ENCODE measurements at regions not wholly inside any gene's neighbourhood (a gene's known extent, or its start where the extent isn't known, plus 50 kb on each side); places are given as distances from the start of the nearest gene placed in this dataset.
"Not testable (repeated sequence)": the region's sequence is repeated elsewhere in the genome, so short reads cannot be mapped to it uniquely, and the experiment has no call there.

- no peak for DNase-seq (ENCODE audit: low read depth)
These were observed 606.8 kb upstream of the TBL1XR1 start for GRCh38 chr3:177804032-177804431.

- peak; percentile 34 for DNase-seq (ENCODE audit: low read depth)
These were observed 607.4 kb upstream of the TBL1XR1 start for GRCh38 chr3:177804646-177805045.

DNA sequence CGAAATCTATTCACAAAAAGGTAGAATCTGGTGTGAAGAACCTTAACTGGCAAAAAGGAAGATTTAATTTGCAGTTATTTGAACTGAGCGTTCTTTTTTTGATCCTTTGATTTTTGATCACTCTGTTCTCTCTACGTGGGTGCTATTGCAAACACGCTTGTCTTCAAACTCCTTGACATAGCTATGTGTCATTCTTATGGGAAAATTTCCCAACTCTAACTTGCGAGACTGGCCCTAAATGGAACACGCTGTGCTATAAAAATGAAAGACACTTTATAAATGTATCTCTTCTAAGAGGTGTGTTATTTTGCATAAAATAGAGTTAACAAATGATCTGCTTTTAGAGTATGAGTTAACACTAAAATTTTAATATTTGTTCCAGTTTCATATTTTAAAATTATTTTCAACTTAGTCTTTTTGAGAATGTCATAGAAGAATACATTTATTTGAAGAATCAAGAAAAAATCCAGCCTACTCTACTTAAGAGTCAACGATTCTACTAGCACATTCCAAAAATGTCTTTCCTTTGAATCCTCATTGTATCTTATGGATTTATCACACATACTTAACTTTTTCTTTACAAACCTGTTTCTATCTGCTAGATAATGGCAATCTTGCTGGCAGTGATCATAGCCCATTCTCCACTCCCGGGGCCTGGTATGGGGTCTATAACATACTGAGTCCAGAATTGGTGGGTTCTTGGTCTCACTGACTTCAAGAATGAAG is 610.0 kb upstream of the TBL1XR1 start:
- no peak for DNase-seq (ENCODE audit: low read depth)

GRCh38 chr3:177808928-177809478 is 611.7 kb upstream of the TBL1XR1 start:
- not testable (repeated sequence) for DNase-seq (ENCODE audit: low read depth)

- peak; percentile 31 for DNase-seq (ENCODE audit: low read depth)
These were observed 612.9 kb upstream of the TBL1XR1 start for GRCh38 chr3:177810162-177810623.

- no peak for DNase-seq (ENCODE audit: low read depth)
These were observed 613.8 kb upstream of the TBL1XR1 start for GRCh38 chr3:177811112-177811511.

DNA sequence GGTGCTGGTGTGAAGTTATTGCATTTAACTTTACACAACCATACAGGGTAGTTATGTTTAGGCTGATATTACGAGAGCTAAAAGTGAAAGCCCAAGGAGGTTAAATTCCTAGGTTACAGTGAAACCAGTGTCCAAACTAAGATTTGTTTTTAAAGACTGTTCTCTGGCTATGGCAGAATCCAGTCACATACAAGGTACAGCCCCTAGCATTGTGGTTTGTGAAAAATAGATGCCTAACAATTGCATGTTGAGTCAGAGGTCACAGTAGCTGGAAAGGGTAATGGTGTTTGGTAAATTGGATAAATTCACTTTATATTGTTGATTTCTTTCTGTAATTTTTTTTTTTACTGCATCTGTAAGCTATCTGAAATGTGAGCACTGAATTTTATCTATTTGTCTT is 614.6 kb upstream of the TBL1XR1 start:
- DNase-seq (ENCODE audit: low read depth), result no peak

DNA sequence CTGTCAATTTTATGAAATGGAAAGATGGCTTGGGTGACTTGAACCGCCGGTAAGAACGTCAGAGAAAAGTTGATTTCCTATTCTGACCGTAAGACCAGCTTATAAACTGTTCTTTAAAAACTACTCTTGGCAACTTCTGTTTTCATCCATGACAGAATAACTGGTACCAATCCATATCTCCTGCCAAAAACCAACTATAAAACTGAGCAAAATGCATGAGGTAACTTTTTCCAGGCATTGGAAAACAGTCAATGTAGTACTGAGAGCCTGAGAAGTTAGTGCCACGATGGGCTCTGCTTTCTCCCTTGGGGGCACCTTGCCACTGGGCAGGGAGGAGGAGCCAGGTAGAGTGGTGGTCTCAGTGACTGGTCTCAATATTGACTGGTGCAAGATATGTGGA is 615.2 kb upstream of the TBL1XR1 start:
- DNase-seq (ENCODE audit: low read depth), result no peak

GRCh38 chr3:177813322-177813721 is 616.0 kb upstream of the TBL1XR1 start:
- peak; percentile 52 for DNase-seq (ENCODE audit: low read depth)

DNA sequence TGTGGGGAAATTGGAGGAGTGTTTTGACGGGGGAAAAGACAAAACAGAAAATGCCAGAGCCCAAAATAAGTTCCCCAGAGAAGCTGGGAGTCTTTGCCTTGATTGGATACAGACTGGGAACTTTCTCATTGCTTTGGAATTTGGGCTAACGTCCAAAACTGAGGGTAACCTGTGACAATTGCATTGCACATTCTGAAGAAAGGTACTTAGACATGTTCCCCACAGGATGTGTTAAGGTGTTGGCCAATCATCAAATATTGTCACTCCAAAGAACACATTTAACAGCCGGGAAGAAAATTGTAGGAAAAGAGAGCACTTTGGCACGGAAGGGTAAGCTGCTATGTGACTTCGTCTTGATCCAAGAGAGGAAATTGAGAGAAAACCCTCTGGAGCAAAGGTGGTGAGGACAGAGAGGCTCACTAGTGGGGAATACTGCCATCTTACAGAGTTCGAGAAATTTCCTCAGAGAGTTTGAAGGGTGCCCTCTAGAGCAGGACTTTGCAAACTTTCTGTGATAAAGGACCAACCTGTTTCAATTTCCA is 619.5 kb upstream of the TBL1XR1 start:
- DNase-seq (ENCODE audit: low read depth), result peak; percentile 87

- no peak for DNase-seq (ENCODE audit: low read depth)
These were observed 620.5 kb upstream of the TBL1XR1 start for GRCh38 chr3:177817751-177818150.

GRCh38 chr3:177818712-177819240 is 621.5 kb upstream of the TBL1XR1 start:
- DNase-seq (ENCODE audit: low read depth), result no peak

- peak; percentile 19 for DNase-seq (ENCODE audit: low read depth)
These were observed 623.5 kb upstream of the TBL1XR1 start for GRCh38 chr3:177820683-177821316.

DNA sequence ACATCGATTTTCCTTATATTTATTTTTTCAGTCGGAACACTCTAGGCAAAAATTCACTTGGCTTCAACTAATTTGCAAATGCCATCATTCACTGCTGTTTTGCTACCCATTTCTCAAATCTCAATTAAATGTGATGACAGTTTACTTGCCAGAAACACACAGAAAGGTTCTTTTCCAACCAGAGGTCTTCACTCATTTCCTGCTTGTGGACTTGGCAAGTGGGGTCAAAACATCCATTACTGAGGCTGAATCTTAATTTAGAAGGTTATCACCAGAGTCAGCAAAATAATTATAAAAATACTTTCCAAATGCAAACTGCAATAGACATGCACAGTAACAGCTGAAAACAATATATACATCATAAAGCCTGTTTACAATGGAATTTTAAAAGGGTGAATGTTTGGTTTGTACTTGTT is 625.4 kb upstream of the TBL1XR1 start:
- no peak for DNase-seq (ENCODE audit: low read depth)

DNA sequence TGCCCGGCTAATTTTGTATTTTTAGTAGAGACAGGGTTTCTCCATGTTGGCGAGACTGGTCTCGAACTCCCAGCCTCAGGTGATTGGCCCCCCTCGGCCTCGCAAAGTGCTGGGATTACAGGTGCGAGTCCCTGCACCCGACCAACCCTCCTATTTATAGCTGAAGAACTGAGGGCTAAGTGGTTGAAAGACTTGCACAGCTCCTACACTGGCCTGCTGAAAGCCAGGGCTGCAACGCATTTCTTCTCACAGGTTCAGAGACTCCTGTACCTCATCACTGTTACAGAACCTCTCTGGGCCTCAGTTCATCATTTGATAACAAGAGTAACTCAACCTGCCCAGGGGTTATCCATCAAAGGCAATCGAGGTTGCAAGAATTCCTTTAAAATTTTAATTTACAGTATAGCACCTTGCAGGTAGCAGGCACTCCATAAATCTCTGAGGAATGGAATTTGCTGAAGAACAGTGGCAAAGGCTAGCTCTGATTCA is 626.5 kb upstream of the TBL1XR1 start:
- no peak for DNase-seq (ENCODE audit: low read depth)

DNA sequence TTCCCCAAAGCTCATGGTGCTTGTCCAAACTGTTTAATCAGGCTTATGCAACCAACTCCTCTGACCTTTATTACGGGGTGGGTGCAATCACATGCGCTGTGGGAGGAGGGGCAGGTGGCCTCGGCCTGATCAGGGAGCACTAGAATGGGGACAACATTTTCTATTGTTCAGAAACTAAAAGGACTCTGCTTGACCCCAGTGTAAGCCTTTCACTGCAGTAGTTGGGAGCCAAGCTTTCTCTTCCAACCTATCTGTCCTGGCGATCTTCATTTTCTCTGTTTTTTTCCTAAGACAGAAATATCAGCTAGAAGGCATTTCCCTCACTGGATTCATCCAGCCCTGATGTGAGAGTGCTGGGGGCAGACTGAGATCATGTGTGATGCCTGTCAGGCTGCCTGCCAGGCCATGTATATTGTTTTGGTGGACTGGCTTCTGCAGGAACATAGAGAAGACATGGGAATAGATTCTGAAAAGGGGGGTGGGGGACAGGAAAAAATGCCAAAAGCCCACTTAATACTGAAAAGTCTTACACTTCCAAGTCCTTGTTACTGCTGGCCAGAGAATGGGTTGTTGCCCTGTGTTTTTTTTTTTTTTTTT is 627.0 kb upstream of the TBL1XR1 start:
- DNase-seq (ENCODE audit: low read depth), result no peak

- DNase-seq (ENCODE audit: low read depth), result no peak
These were observed 627.6 kb upstream of the TBL1XR1 start for GRCh38 chr3:177824841-177825240.

- no peak for DNase-seq (ENCODE audit: low read depth)
These were observed 629.0 kb upstream of the TBL1XR1 start for GRCh38 chr3:177826253-177826652.

DNA sequence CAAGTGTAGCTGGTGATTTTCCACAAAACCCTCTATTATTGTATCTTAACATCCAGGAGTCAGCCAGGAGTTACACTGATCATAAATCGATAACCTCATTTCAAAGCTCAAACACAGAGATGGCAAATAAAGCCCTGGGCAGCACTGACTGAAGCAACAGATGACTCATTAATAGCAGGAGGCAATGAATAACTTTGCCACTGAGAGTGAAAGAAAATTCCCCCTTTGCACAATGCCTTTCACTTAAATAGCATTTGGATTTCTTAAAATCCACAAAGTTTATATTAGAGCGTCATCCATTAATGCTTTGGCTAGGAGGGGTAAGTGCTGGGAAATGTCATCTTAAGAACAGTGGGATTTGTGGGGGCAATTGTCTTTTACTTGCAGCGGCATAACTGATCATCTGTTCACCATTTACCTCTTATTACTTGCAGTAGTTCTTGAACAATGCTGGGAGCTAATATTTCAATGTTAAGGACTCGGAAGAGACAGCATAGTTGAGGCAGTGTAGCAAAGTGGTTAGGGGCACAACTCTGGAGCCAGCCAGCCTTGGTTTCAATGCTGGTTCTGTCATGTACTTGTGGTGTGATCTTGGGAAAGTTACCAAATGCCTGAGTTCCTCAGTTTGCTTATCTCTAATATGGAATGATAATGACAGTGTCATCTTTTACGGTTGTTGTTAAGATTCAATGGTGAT is 630.4 kb upstream of the TBL1XR1 start:
- DNase-seq (ENCODE audit: low read depth), result peak; percentile 62

- DNase-seq (ENCODE audit: low read depth), result no peak
These were observed 630.9 kb upstream of the TBL1XR1 start for GRCh38 chr3:177828208-177828565.

GRCh38 chr3:177830411-177830849 is 633.1 kb upstream of the TBL1XR1 start:
- DNase-seq (ENCODE audit: low read depth), result peak; percentile 38

Data from HT1080 (cell line).